Ramos (cell line): ENCODE measurements at regions not wholly inside any gene's neighbourhood (a gene's known extent, or its start where the extent isn't known, plus 50 kb on each side); places are given as distances from the start of the nearest gene placed in this dataset.
"Not testable (repeated sequence)": the region's sequence is repeated elsewhere in the genome, so short reads cannot be mapped to it uniquely, and the experiment has no call there.

ENCODE experiments used
- in situ Hi-C: fragments of 300-500 bp; cut with MboI; formaldehyde crosslinking; loops from one replicate; pipeline ENCODE4 v1.14.3; 2022; ENCODE audit warnings: low sequenced_read_pairs; ENCODE audit not compliant: unreplicated experiment

GRCh38 chr13:75180805-75181455, 301.0 kb downstream of the TBC1D4 start:
- in situ Hi-C loops, result no loop called here

GRCh38 chr13:75178436-75178835, 303.5 kb downstream of the TBC1D4 start:
- in situ Hi-C loops, result no loop called here

DNA sequence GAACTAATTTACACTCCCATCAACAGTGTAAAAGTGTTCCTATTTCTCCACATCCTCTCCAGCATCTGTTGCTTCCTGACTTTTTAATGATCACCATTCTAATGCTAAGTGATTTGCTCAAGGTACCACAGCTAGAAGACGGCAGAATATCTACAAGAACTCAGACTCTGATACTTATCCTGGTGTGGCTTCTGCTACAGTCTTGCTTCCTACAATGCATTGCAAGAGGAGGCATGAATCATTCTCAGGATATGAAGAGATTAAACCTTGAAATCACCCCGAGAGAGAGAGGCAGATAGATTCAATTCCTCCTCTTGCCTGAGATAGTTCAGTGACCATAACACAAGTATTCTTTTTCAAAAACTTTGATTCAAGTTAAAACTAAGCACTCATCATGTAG, 306.4 kb downstream of the TBC1D4 start:
- in situ Hi-C loops, result no loop called here

- in situ Hi-C loops, result not testable (repeated sequence)
These were observed 306.9 kb downstream of the TBC1D4 start for GRCh38 chr13:75175097-75175496.

- in situ Hi-C loops, result no loop called here
These were observed 307.5 kb downstream of the TBC1D4 start for GRCh38 chr13:75174481-75174880.

DNA sequence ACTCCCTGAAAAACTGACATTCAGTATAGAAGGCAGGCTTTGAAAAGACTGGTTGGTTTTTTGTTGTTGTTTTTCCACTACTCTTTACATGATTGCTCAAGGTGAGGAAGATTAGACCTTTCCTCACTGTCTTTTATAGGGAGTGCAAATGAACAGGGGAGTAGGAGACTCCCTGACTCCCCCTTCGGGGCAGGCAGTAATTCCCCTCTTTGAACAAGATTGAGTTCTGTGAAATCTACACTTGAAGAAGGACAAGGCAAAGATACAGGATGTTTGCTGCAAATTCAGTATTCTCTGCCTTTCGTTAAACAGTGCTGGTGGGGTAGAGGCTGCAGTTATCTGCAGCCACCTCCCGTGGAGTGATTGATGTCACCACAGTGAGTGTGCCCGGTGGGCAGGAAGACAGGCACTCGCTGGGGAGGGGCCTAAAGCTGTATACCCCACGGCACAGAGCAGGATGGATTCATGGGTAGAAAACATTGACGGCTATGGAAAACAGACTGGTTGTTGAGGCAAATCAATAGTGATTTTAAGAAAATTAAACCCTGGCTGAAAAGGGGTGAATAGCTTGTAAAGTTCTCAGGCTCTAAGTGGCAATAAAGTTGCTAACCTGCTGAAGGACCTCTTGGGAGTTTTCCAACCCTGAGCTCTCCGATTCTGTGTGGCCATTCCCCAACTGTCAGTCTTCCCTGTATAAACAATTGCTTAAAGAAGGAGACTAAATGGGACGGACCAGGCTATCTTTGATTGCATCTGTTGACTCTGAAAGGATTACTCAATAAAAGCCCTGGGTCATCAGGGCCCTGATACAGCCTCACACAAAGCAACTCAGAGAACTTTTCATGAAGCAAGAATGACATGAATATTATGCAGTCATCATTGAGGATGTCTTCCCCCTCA, 308.3 kb downstream of the TBC1D4 start:
- in situ Hi-C loops, result no loop called here

DNA sequence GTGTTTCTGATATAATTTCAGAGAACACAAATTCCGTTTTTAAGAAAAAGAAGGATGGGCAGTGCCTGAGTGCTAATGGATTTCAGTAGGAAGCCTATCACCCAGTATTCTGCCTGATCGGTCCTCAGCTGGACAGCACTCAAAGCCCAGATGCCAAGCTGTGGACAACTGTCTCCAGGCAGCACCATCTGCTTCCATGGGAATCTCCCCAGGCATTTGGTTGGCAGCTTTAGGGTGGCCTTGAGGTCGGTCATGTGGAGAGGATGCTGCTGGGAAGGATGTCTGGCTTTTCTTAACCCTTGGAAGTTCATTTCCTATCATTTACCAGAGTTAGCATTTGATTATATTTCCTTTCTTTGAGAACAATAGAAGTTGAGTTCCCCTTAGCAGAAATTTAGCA, 311.7 kb downstream of the TBC1D4 start:
- in situ Hi-C loops, result no loop called here

DNA sequence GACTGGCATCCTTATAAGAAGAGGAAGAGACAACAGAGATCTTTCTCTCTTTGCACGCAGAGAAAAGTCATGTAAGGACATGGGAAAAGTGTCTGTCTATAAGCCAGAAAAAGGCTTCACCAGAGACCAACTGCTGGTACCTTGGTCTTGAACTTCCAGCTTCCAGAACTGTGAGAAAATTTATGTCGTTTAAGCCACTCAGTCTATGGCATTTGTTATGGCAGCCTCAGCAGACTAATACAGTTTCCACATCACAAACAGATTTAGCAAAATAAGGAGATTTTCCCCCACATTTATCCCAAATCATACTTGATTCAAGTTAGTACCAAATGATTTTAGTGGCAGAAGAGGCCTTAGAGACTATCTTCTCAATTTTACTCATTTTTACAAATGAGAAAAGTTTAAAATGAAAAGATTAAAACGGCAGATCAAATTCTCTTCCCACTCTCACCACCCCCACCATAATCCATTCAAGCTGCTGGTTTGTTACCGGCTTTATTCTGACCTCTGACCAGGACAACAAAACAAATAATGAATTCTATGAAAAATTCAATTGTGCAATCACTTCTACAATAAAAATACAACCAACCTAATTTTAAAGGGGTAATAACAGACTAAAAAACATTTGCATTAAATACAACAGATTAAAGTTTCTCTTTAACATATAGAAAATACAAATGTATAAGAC, 316.3 kb downstream of the TBC1D4 start:
- in situ Hi-C loops, result no loop called here

- in situ Hi-C loops, result no loop called here
These were observed 320.2 kb downstream of the TBC1D4 start for GRCh38 chr13:75161804-75162203.

DNA sequence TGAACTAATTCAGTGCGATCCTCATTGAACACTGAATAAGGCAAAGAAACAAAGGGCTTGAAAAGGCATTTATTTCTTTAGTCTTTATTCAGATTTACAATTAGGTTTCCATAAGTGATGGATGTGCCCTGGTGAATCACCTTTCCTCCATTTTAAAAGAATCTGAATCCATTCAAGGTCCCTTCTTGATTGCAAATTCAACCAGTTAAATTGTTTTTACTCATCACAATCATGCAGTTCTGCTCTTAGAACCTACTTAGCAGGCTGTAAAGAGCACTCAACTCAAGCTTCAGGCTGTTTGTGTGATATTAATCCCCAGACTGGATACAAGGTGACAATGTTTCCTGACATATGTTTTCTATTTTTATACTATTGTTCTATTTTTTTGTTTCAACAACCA, 321.0 kb downstream of the TBC1D4 start:
- in situ Hi-C loops, result no loop called here

DNA sequence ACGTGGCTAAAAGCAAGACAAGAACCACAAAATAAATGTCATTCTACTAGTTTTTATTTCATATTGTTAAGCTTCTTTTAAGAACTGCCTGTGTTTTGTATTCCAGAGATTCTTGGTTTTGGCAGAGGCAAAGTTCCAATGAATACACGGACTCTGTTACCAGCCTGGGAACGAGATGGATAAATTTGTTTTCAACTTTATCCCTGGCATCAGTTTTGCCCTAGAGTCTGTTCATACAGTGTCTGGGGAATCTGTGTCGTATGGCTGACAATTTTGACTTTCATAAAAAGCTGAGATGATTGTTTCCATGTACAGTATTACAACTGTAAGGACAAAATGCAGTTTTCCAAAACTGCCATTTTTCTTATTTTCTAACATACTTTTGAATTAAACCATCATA, 327.6 kb downstream of the TBC1D4 start:
- in situ Hi-C loops, result no loop called here

- in situ Hi-C loops, result no loop called here
These were observed 328.1 kb downstream of the TBC1D4 start for GRCh38 chr13:75153834-75154233.

GRCh38 chr13:75153386-75153785, 328.6 kb downstream of the TBC1D4 start:
- in situ Hi-C loops, result no loop called here

DNA sequence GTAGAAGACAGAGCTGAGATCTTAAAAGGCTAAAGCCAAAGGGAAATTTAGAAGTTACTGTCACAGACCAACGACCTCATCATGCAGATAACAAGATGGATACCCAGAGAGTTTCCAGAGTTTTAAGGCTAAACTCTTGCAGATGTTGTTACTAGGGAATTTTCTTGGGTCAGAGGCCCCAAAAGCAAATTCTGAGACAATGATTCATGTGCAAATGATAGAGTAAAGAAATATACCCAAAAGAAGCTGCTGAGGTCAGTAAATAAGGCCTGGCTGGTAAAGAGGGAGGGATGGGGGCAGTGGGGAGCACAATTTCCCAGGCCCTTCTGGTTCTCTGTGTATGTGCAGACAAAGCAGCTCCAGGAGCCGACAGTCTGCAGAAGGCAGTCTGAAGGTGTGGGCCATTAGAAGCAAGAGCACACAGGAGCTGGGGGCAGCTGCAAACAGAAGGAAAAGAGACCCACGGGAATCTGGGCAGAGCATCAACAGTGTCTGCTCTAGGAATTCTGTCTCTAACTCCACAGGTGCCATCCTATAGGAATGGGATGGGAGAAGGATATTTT, 330.8 kb downstream of the TBC1D4 start:
- in situ Hi-C loops, result no loop called here

DNA sequence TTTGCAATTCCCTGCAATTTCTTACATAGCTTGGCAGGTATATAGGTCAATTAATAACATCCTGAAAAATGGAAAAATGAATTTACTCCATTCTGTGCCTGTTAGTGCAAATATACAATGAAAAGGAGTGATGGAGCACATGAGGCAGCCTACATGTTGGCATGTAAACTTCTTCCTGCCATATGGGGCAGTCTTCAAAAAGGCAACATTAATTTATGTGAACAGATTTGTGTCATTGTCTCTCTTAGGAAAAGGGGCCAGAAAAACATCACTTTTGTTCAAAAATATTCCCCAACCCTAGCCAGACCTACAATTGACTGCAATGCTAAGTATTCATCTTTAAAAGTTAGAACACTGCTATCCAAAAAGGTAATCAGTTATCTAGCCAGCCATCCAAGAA, 332.2 kb downstream of the TBC1D4 start:
- in situ Hi-C loops, result no loop called here

GRCh38 chr13:75147946-75148345, 334.0 kb downstream of the TBC1D4 start:
- in situ Hi-C loops, result no loop called here

- in situ Hi-C loops, result no loop called here
These were observed 335.5 kb downstream of the TBC1D4 start for GRCh38 chr13:75146436-75146835.

DNA sequence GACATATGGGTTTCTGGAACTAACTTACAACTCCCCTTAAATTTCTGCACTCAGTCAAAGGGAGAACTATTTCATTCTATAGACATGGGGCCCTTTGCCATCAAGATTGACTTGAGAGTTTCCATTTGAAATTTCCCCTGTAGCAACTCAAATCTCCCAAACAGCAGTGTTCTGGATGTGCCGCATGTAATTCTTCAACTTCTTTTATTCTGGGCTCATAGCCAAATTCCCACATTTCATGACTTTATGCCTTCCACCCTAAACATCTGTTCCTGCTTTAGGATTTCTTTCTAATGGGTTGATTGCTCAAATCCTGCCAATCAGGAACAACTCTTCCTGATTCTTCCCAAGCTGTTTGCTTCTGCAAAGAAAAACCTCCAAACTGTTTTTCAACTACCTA, 336.0 kb downstream of the TBC1D4 start:
- in situ Hi-C loops, result no loop called here

- in situ Hi-C loops, result no loop called here
These were observed 342.7 kb downstream of the TBC1D4 start for GRCh38 chr13:75139291-75139690.

- in situ Hi-C loops, result no loop called here
These were observed 343.9 kb downstream of the TBC1D4 start for GRCh38 chr13:75137911-75138571.
